NT2/D1 (cell line): ENCODE measurements at regions not wholly inside any gene's neighbourhood (a gene's known extent, or its start where the extent isn't known, plus 50 kb on each side); places are given as distances from the start of the nearest gene placed in this dataset.
"Not testable (repeated sequence)": the region's sequence is repeated elsewhere in the genome, so short reads cannot be mapped to it uniquely, and the experiment has no call there.

Source experiments
- SUZ12 ChIP-seq: IDR thresholded peaks from 2 replicates; pipeline ENCODE4 v1.6.1; 2011; ENCODE audit not compliant: insufficient read length, insufficient read depth; ENCODE audit errors: extremely low read depth
- ZNF274 ChIP-seq: IDR thresholded peaks from 2 replicates; pipeline ENCODE4 v1.6.1; 2011; ENCODE audit warnings: mild to moderate bottlenecking, low read depth, low read length

- TF ChIP-seq ZNF274, SUZ12: not testable (repeated sequence)
Measured at GRCh38 chr1:148679787-148680326, 68.7 kb upstream of the NUDT4B start.
